SK-N-SH treated with all-trans-retinoic acid at 6 μM for 48 hours (cell line): ENCODE measurements at regions not wholly inside any gene's neighbourhood (a gene's known extent, or its start where the extent isn't known, plus 50 kb on each side); places are given as distances from the start of the nearest gene placed in this dataset.

Experiments
- ATAC-seq: fragments of 200-7000 bp; cut with Tn5 transposase; 3 replicates; pipeline ENCODE4 v1.9.1; 2020; ENCODE audit warnings: mild to moderate bottlenecking, moderate library complexity
- ARNTL ChIP-seq: fragments of 450-650 bp; formaldehyde crosslinking; IDR thresholded peaks from 2 replicates; pipeline ENCODE4 v1.5.0; 2020; ENCODE audit warnings: low read depth, mild to moderate bottlenecking, moderate library complexity, borderline replicate concordance
- BACH2 ChIP-seq: fragments of 250-450 bp; sonication (Bioruptor Pico); IDR thresholded peaks from 2 replicates; pipeline ENCODE4 v1.9.0; 2021; ENCODE audit warnings: mild to moderate bottlenecking, borderline replicate concordance
- CSDC2 ChIP-seq: fragments of 250-450 bp; sonication (Bioruptor Pico); IDR thresholded peaks from 2 replicates; pipeline ENCODE4 v1.5.0; 2020; ENCODE audit warnings: mild to moderate bottlenecking, moderate library complexity
- CSRNP3 ChIP-seq: fragments of 250-450 bp; sonication (Bioruptor Pico); IDR thresholded peaks from 2 replicates; pipeline ENCODE4 v1.5.1; 2021; ENCODE audit warnings: mild to moderate bottlenecking, moderate library complexity
- ESRRG ChIP-seq: fragments of 250-450 bp; sonication (Bioruptor Pico); IDR thresholded peaks from 2 replicates; pipeline ENCODE4 v1.6.1; 2021; ENCODE audit warnings: mild to moderate bottlenecking
- GLIS3 ChIP-seq: fragments of 250-450 bp; sonication (Bioruptor Pico); IDR thresholded peaks from 2 replicates; pipeline ENCODE4 v1.5.0; 2020; ENCODE audit warnings: mild to moderate bottlenecking, moderate library complexity
- OSR1 ChIP-seq: fragments of 250-450 bp; sonication (Bioruptor Pico); IDR thresholded peaks from 2 replicates; pipeline ENCODE4 v1.8.0; 2022; ENCODE audit warnings: moderate library complexity, mild to moderate bottlenecking, inconsistent platforms
- PPARA ChIP-seq: fragments of 250-450 bp; sonication (Bioruptor Pico); IDR thresholded peaks from 2 replicates; pipeline ENCODE4 v1.5.0; 2020; ENCODE audit warnings: mild to moderate bottlenecking, borderline replicate concordance
- RARB ChIP-seq: fragments of 250-450 bp; sonication (Bioruptor Pico); IDR thresholded peaks from 2 replicates; pipeline ENCODE4 v1.8.0; 2021; ENCODE audit warnings: mild to moderate bottlenecking, moderate library complexity
- SNAI2 ChIP-seq: fragments of 250-450 bp; sonication (Bioruptor Pico); IDR thresholded peaks from 2 replicates; pipeline ENCODE4 v1.5.0; 2020; ENCODE audit warnings: mild to moderate bottlenecking, moderate library complexity
- TCF4 ChIP-seq: fragments of 250-450 bp; sonication (Bioruptor Pico); IDR thresholded peaks from 2 replicates; pipeline ENCODE4 v1.8.0; 2021; ENCODE audit warnings: mild to moderate bottlenecking, moderate library complexity, borderline replicate concordance
- TOX ChIP-seq: fragments of 250-450 bp; sonication (Bioruptor Pico); IDR thresholded peaks from 2 replicates; pipeline ENCODE4 v1.8.0; 2021; ENCODE audit warnings: mild to moderate bottlenecking, moderate library complexity, borderline replicate concordance
- TSHZ2 ChIP-seq: fragments of 250-450 bp; sonication (Bioruptor Pico); IDR thresholded peaks from 2 replicates; pipeline ENCODE4 v1.5.0; 2020; ENCODE audit warnings: mild to moderate bottlenecking, moderate library complexity
- ZC3H10 ChIP-seq: fragments of 250-450 bp; sonication (Bioruptor Pico); IDR thresholded peaks from 2 replicates; pipeline ENCODE4 v1.5.1; 2021; ENCODE audit warnings: mild to moderate bottlenecking, moderate library complexity
- ZFP3 ChIP-seq: fragments of 250-450 bp; sonication (Bioruptor Pico); IDR thresholded peaks from 2 replicates; pipeline ENCODE4 v1.5.0; 2020; ENCODE audit warnings: mild to moderate bottlenecking, moderate library complexity
- ZFP30 ChIP-seq: fragments of 450-650 bp; formaldehyde crosslinking; IDR thresholded peaks from 2 replicates; pipeline ENCODE4 v1.5.0; 2022; ENCODE audit warnings: mild to moderate bottlenecking, moderate library complexity
- ZNF565 ChIP-seq: fragments of 450-650 bp; formaldehyde crosslinking; conservative IDR thresholded peaks from 2 replicates; pipeline ENCODE4 v1.5.0; 2020; ENCODE audit warnings: low read depth, mild to moderate bottlenecking, moderate library complexity
- ZNF70 ChIP-seq: fragments of 450-650 bp; formaldehyde crosslinking; IDR thresholded peaks from 2 replicates; pipeline ENCODE4 v1.5.0; 2020; ENCODE audit warnings: mild to moderate bottlenecking, moderate library complexity
- ZNF8 ChIP-seq: fragments of 450-650 bp; formaldehyde crosslinking; IDR thresholded peaks from 2 replicates; pipeline ENCODE4 v1.5.0; 2020; ENCODE audit warnings: mild to moderate bottlenecking, moderate library complexity
- TF ChIP-seq, protein P1 (sequence below): fragments of 250-450 bp; sonication (Bioruptor Pico); IDR thresholded peaks from 2 replicates; pipeline ENCODE4 v1.8.0; 2021; ENCODE audit warnings: low read depth, mild to moderate bottlenecking, moderate library complexity, borderline replicate concordance
- TF ChIP-seq, protein P2 (sequence below): fragments of 250-450 bp; sonication (Bioruptor Pico); IDR thresholded peaks from 2 replicates; pipeline ENCODE4 v1.5.1; 2020; ENCODE audit warnings: low read depth, mild to moderate bottlenecking, moderate library complexity

DNA sequence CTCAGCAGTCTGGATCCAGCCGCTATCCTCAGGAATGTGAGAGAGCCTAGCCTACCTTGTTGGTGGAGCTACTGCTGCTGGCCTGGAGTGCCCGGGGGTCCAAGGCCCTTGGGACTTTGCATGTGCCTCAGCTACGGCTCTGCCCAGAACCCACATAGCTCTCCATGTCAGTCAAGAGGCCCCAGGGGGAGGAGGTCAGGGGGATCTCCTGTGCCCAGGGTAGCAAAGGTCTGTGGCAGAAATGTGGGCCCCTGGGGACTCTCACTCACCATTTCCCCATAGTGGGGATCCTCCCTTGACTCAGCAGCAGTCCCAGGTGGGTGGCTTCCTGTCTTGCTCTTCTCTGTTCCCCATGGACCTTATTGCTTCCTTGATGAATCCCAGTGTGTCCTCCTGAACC lies 342.7 kb upstream of the CHAC2 start:
- ATAC-seq, result no peak
- TF ChIP-seq ZFP30 (no peak), CSRNP3 (CRISPR knock-in tag) (no peak), ZC3H10 (CRISPR knock-in tag) (no peak), ESRRG (CRISPR knock-in tag) (no peak), ARNTL (no peak), ZNF8 (CRISPR knock-in tag) (no peak), ZFP3 (no peak), ZNF70 (no peak), BACH2 (no peak), GLIS3 (CRISPR knock-in tag) (no peak), TCF4 (CRISPR knock-in tag) (no peak), PPARA (CRISPR knock-in tag) (no peak), RARB (CRISPR knock-in tag) (no peak), OSR1 (CRISPR knock-in tag) (no peak)
- TF ChIP-seq, protein P1, sequence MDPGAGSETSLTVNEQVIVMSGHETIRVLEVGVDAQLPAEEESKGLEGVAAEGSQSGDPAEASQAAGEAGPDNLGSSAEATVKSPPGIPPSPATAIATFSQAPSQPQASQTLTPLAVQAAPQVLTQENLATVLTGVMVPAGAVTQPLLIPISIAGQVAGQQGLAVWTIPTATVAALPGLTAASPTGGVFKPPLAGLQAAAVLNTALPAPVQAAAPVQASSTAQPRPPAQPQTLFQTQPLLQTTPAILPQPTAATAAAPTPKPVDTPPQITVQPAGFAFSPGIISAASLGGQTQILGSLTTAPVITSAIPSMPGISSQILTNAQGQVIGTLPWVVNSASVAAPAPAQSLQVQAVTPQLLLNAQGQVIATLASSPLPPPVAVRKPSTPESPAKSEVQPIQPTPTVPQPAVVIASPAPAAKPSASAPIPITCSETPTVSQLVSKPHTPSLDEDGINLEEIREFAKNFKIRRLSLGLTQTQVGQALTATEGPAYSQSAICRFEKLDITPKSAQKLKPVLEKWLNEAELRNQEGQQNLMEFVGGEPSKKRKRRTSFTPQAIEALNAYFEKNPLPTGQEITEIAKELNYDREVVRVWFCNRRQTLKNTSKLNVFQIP, result no peak
- TF ChIP-seq, all 23 proteins: peak for 0

- ATAC-seq, result no peak
- no peak for TF ChIP-seq SNAI2 (CRISPR knock-in tag)
- TF ChIP-seq ZFP3, result no peak
- no peak for TF ChIP-seq ESRRG (CRISPR knock-in tag)
- TF ChIP-seq ZNF565 (CRISPR knock-in tag), result no peak
- no peak for TF ChIP-seq CSDC2
- TF ChIP-seq PPARA (CRISPR knock-in tag), result no peak
- TF ChIP-seq ARNTL, result no peak
- TF ChIP-seq TOX, result no peak
- TF ChIP-seq, protein P1, result no peak
- TF ChIP-seq, protein P2, sequence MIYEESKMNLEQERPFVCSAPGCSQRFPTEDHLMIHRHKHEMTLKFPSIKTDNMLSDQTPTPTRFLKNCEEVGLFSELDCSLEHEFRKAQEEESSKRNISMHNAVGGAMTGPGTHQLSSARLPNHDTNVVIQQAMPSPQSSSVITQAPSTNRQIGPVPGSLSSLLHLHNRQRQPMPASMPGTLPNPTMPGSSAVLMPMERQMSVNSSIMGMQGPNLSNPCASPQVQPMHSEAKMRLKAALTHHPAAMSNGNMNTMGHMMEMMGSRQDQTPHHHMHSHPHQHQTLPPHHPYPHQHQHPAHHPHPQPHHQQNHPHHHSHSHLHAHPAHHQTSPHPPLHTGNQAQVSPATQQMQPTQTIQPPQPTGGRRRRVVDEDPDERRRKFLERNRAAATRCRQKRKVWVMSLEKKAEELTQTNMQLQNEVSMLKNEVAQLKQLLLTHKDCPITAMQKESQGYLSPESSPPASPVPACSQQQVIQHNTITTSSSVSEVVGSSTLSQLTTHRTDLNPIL (CRISPR knock-in tag), result no peak
- TF ChIP-seq BACH2, result no peak
- TF ChIP-seq CSRNP3 (CRISPR knock-in tag), result no peak
- TF ChIP-seq TCF4 (CRISPR knock-in tag), result no peak
- TF ChIP-seq TSHZ2, result no peak
- TF ChIP-seq ZNF8 (CRISPR knock-in tag), result no peak
- TF ChIP-seq ZNF70, result no peak
- TF ChIP-seq, all 23 proteins: peak for 0
Measured at GRCh38 chr2:53423465-53423864, 344.1 kb upstream of the CHAC2 start.

DNA sequence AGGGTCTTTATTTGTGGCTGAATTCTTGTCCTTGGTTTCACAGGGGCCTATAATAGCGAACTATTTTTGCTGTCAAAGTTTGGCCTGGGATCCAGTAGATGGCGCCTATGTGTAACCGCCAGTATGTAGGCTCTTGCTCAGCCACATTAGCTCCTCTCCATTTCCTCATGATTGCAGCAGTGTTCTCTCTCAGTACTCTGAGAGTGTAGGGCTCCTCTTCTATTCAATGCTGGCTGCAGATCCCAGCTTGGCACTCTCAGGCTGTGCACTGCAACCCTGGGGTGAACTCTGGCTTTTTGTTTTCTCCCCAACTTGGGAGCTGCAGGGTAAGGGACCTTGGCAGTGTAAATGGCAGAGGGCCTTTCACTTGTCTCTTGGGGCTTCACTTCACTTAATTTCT lies 344.6 kb upstream of the CHAC2 start:
- peak; percentile 91 for ATAC-seq
- TF ChIP-seq, protein P2 (CRISPR knock-in tag), result no peak
- TF ChIP-seq SNAI2 (CRISPR knock-in tag) (no peak), BACH2 (no peak), ZFP3 (no peak), TSHZ2 (no peak), ESRRG (CRISPR knock-in tag) (no peak), TCF4 (CRISPR knock-in tag) (no peak), CSDC2 (no peak), ARNTL (no peak)
- TF ChIP-seq, protein P1, result no peak
